ENCODE measurements at regions not wholly inside any gene's neighbourhood (a gene's known extent, or its start where the extent isn't known, plus 50 kb on each side); places are given as distances from the start of the nearest gene placed in this dataset.

GRCh38 chr4:85246055-85246454, 228.9 kb upstream of the ARHGAP24 start:
- TF ChIP-seq CTCF (conservative IDR thresholded peaks at IDR 0.05; ENCODE audit: low read depth, low read length): no peak
- no peak for DNase-seq (ENCODE audit: low read depth)
- H3K4me3 ChIP-seq (ENCODE audit: low read length): no peak overlapping the region

GRCh38 chr4:85250852-85251251, 224.1 kb upstream of the ARHGAP24 start:
- no peak for TF ChIP-seq CTCF (conservative IDR thresholded peaks at IDR 0.05; ENCODE audit: low read depth, low read length)
- no peak for DNase-seq (ENCODE audit: low read depth)
- no peak overlapping the region for H3K4me3 ChIP-seq (ENCODE audit: low read length)

- no peak for DNase-seq (ENCODE audit: low read depth)
- no peak for TF ChIP-seq CTCF (conservative IDR thresholded peaks at IDR 0.05; ENCODE audit: low read depth, low read length)
- H3K4me3 ChIP-seq (ENCODE audit: low read length): no peak overlapping the region
These were observed 217.1 kb upstream of the ARHGAP24 start for GRCh38 chr4:85257817-85258370.

- DNase-seq (ENCODE audit: low read depth): no peak
- H3K4me3 ChIP-seq (ENCODE audit: low read length): no peak overlapping the region
- no peak for TF ChIP-seq CTCF (conservative IDR thresholded peaks at IDR 0.05; ENCODE audit: low read depth, low read length)
These were observed 214.9 kb upstream of the ARHGAP24 start for GRCh38 chr4:85260064-85260463.

- no peak for DNase-seq (ENCODE audit: low read depth)
- TF ChIP-seq CTCF (conservative IDR thresholded peaks at IDR 0.05; ENCODE audit: low read depth, low read length): no peak
- H3K4me3 ChIP-seq (ENCODE audit: low read length): no peak overlapping the region
These were observed 209.7 kb upstream of the ARHGAP24 start for GRCh38 chr4:85265234-85265633.

GRCh38 chr4:85268188-85268587, 206.8 kb upstream of the ARHGAP24 start:
- DNase-seq (ENCODE audit: low read depth): no peak
- TF ChIP-seq CTCF (conservative IDR thresholded peaks at IDR 0.05; ENCODE audit: low read depth, low read length): no peak
- H3K4me3 ChIP-seq (ENCODE audit: low read length): no peak overlapping the region

- no peak for DNase-seq (ENCODE audit: low read depth)
- H3K4me3 ChIP-seq (ENCODE audit: low read length): no peak overlapping the region
- TF ChIP-seq CTCF (conservative IDR thresholded peaks at IDR 0.05; ENCODE audit: low read depth, low read length): no peak
These were observed 206.0 kb upstream of the ARHGAP24 start for GRCh38 chr4:85268961-85269360.

Measured in retinal pigment epithelial cell (primary cell).